GM18502 (cell line): ENCODE measurements at regions not wholly inside any gene's neighbourhood (a gene's known extent, or its start where the extent isn't known, plus 50 kb on each side); places are given as distances from the start of the nearest gene placed in this dataset.

Experiments used
- ATAC-seq: cut with Tn5 transposase; IDR thresholded peaks from one replicate; pipeline ENCODE4 v1.9.1; 2021; ENCODE audit warnings: mild to moderate bottlenecking; ENCODE audit not compliant: unreplicated experiment, poor library complexity

GRCh38 chr12:4064008-4064407 lies 190.8 kb upstream of the PARP11 start:
- ATAC-seq = no peak

GRCh38 chr12:4059898-4060568 lies 186.8 kb upstream of the PARP11 start:
- ATAC-seq = no peak

- ATAC-seq = no peak
Measured at GRCh38 chr12:4056910-4057845, 184.0 kb upstream of the PARP11 start.

GRCh38 chr12:4054630-4055029 lies 181.4 kb upstream of the PARP11 start:
- no peak for ATAC-seq

- ATAC-seq = no peak
Measured at GRCh38 chr12:4052691-4053090, 179.5 kb upstream of the PARP11 start.

GRCh38 chr12:4051596-4051995 lies 178.4 kb upstream of the PARP11 start:
- ATAC-seq = no peak

- ATAC-seq = no peak
Measured at GRCh38 chr12:4050340-4050739, 177.1 kb upstream of the PARP11 start.

- ATAC-seq = no peak
Measured at GRCh38 chr12:4049298-4050080, 176.3 kb upstream of the PARP11 start.

- ATAC-seq = no peak
Measured at GRCh38 chr12:4047421-4047820, 174.2 kb upstream of the PARP11 start.

GRCh38 chr12:4046495-4046840 lies 173.3 kb upstream of the PARP11 start:
- ATAC-seq = no peak

- no peak for ATAC-seq
Measured at GRCh38 chr12:4045786-4046494, 172.7 kb upstream of the PARP11 start.

GRCh38 chr12:4044736-4045730 lies 171.8 kb upstream of the PARP11 start:
- ATAC-seq = no peak

GRCh38 chr12:4044101-4044500 lies 170.9 kb upstream of the PARP11 start:
- ATAC-seq = no peak

- no peak for ATAC-seq
Measured at GRCh38 chr12:4041187-4041885, 168.1 kb upstream of the PARP11 start.

GRCh38 chr12:4039931-4040330 lies 166.7 kb upstream of the PARP11 start:
- no peak for ATAC-seq

- ATAC-seq = no peak
Measured at GRCh38 chr12:4037747-4038312, 164.6 kb upstream of the PARP11 start.

GRCh38 chr12:4036671-4037271 lies 163.6 kb upstream of the PARP11 start:
- ATAC-seq = no peak

- no peak for ATAC-seq
Measured at GRCh38 chr12:4034921-4035320, 161.7 kb upstream of the PARP11 start.
